ENCODE measurements at regions not wholly inside any gene's neighbourhood (a gene's known extent, or its start where the extent isn't known, plus 50 kb on each side); places are given as distances from the start of the nearest gene placed in this dataset.
A peak's percentile ranks its signal among the peaks of the same experiment; 100 is the strongest.

DNA sequence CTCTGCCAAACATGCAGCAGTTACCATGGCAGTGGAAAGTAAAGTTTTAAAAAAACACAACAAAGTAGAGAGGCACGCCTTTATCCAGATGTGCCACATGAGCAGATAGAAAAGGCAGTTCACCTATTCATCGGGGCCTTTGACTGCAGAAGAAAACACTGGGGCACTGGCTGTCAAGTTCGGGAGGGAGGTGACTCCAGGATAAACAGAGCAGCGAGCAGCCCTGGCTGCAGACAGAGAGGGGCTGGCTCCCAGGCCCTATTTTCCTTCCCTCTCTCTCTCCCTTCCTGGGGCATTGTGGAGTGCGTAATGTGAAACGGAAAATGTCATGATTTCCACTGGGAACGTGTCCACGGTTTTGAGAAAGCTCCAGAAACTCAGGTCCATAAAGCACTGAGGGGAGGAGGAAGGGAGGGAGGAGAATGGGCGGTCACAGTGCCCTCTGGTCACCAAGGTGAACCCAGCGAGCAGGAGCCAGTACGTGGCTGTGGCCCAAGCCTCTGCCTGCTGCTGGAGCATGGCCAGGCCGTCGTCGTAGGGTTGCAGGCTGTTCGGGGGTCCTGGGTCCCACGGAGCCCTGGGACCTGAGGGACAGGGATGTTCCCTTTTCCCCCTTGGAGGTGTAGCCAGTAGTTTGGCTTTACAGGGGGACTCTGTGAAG lies 114.7 kb upstream of the IRF2BP2 start:
- DNase-seq, result peak in 1 of 3 donors; percentile 48

DNA sequence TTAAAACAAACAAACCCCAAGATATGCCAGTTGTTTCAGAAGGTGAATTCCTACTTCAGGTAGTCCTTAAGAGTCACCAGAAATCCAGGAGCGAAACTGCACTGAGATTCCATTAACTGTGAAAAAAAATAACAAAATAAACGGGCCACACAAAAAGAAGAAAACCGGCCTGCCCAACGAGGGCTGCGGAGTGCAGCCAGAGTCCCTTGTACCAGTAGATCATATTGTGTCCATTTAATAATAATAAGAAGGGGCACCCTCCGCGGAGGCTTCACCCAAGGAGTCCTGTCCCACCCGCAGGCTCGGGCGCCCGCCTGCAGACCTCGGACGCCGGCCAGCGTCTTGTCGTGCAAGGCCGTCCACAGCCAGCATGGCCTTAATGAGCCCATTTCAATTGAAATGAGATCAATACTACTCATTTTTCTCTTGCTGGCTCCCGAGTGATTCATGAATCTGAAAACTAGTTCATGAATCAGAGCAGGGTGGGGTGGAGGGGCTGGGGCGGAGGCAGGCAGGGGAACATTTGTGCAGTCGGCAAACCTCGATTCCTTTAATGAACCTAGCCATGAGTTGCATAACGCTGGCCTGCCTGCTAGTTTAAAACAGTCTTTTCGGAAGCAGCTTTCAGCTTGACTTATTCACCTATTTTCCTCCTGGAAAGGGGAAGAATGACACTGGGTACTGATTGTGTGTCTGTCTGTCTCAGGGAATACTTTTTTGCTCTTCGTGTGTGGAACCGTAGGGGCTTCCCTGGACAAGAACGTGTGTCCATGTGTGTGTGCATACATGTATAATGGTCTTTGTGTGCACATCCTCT lies 113.1 kb upstream of the IRF2BP2 start:
- DNase-seq, result peak; percentile 84 to 97 (median 90)

DNA sequence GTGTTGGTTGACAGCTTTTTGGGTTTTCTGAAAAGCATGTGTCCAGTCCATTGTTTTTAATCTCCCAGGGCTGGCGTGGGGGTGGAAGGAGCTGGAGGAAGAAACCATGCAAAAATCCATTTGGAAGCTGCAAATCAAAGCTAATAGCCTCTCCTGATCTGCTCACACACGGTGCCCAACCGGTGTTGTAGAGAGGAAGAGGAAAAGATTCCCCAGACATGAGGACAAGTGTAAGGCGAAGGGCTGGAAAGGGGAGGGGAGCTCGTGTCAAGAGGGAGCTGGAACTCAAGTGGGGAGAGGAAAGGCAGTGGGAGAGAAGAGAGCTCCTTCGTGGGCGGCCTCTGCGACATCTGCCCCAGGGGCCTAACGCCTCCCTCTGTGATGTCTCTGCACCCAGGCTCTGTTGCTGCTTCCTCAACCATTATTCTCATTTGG lies 112.3 kb upstream of the IRF2BP2 start:
- DNase-seq, result no peak

GRCh38 chr1:234721476-234722269 lies 111.7 kb upstream of the IRF2BP2 start:
- DNase-seq, result peak; percentile 90 to 95 (median 93)

DNA sequence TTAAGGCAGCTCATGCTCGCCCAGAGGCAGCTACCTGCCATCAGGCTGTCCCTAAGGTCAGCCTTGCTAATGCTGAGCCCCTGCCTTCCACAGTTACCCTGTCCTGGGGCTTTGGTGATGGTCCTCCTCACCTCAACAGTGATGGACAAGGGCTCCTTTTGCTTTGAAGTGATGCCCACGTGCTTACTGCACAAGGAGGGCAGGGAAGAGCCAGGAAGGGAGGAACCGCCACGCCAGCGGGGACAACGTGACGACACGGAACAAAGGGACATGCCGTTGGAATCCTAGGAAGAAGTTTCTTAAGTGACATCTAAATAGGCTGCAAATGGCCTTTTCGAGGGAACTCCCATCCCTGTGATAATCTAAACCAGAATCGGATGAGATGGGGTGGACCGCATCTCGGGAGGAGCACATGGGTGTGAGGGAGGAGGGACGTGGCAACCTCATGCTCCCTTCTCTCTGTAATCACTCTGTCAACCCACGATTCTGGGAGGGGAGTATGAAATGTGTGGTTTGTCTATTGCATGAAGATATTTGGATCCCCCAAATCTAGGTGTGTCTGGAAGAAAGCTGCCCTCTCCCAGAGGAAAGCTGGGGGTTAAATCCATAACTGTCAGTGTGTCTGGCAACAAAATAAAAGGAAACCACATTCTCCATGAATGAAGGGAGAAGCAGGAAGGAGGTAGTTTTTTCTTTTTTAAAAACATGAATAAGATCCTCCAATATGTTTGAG lies 110.9 kb upstream of the IRF2BP2 start:
- peak in 1 of 3 donors; percentile 44 for DNase-seq

GRCh38 chr1:234719454-234720251 lies 109.7 kb upstream of the IRF2BP2 start:
- DNase-seq, result no peak

- no peak for DNase-seq
Measured at GRCh38 chr1:234718496-234719453, 108.8 kb upstream of the IRF2BP2 start.

GRCh38 chr1:234716908-234717375 lies 107.0 kb upstream of the IRF2BP2 start:
- no peak for DNase-seq

GRCh38 chr1:234715252-234716014 lies 105.5 kb upstream of the IRF2BP2 start:
- peak in 1 of 3 donors; percentile 44 for DNase-seq

DNA sequence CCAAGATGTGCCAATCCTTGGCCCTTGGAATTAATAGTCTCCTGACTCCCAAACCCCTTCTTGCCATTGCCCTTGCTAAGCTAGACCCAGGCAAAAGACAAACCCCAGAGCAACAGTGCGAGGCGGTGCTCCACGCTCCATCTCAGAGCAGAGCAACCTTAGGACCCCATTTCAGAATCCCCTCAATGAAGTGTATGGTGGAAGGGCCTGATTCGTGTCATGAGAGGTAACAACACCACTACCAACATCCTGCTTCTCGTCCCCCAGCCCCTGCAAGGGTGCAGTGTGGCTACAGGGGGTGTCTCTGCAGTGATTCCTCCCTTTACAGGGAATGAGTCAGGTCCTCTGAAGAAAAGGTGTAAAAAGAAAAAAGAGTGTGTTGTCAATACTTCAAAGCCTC lies 103.9 kb upstream of the IRF2BP2 start:
- DNase-seq, result no peak

GRCh38 chr1:234713440-234713839 lies 103.5 kb upstream of the IRF2BP2 start:
- DNase-seq, result no peak

GRCh38 chr1:234712891-234713305 lies 102.9 kb upstream of the IRF2BP2 start:
- no peak for DNase-seq

GRCh38 chr1:234710936-234711724 lies 101.2 kb upstream of the IRF2BP2 start:
- DNase-seq, result no peak

DNA sequence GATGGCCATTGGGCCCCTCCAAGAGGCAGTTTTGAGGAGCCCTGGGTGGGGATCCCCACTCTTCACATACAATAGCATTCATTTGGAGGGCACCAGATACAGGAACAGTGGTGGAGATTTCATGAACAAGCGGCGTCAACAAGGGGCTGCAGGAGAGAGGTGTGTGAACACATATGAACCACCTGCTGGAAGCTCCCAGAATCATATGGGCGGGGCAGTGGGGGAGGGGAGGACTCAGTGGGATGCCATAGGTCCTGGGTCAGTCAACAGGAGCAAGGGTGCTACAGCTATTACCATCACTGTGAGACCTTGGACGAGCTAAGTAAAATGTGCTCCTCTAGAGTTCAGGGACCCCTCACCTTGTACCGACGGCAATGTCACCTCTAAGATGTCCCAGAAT lies 100.4 kb upstream of the IRF2BP2 start:
- no peak for DNase-seq

GRCh38 chr1:234709473-234710228 lies 99.7 kb upstream of the IRF2BP2 start:
- peak in 1 of 3 donors; percentile 49 for DNase-seq

DNA sequence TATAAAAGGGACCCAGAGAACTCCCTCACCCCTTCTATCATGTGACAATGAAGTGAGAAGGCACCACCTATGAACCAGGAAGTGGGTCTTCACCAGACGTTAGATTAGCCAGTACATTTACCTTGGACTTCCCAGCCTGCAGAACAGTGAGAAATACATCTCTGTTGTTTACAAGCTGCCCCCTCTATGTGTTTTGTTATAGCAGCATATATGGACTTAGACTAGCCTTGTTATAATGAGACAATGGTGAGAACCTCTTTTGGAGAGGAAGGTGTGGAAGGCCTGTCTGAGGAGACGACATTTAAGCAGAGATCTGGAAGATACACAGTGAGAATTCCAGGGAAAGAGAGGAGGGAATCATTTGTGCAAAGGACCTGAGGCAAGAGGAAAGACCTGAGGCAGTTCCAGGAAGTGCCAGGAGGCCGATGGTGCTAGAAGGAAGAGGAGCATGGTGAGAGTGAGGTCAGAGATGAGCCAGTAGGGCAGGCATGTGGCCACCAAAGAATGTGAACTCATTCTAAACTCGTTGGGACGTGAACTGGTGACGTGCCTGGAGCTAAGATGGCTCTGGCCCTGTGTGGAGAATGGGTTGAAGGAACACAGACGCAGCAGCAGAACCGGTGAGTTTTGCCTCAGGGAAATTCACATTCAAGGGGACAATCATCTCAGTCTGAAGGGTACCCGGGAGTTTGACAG lies 98.9 kb upstream of the IRF2BP2 start:
- no peak for DNase-seq
